ACC112 (cell line): ENCODE measurements at regions not wholly inside any gene's neighbourhood (a gene's known extent, or its start where the extent isn't known, plus 50 kb on each side); places are given as distances from the start of the nearest gene placed in this dataset.

Source experiments
- H2AFZ ChIP-seq: fragments of 200-600 bp; sonication (generic); one replicate; pipeline ENCODE4 v1.6.0; 2017; ENCODE audit warnings: antibody characterized with exemption, low read length; ENCODE audit not compliant: unreplicated experiment
- H3K27ac ChIP-seq: fragments of 200-600 bp; sonication (generic); 2 replicates; pipeline ENCODE4 v1.5.1; 2014; ENCODE audit warnings: low read depth, mild to moderate bottlenecking, antibody characterized with exemption, low read length, moderate library complexity
- H3K27me3 ChIP-seq: fragments of 200-600 bp; sonication (generic); 2 replicates; pipeline ENCODE4 v1.6.1; 2014; ENCODE audit warnings: mild to moderate bottlenecking, antibody characterized with exemption, low read length, moderate library complexity, mixed read lengths; ENCODE audit not compliant: insufficient read depth
- H3K36me3 ChIP-seq: fragments of 200-600 bp; sonication (generic); 2 replicates; pipeline ENCODE4 v1.6.1; 2016; ENCODE audit warnings: mild to moderate bottlenecking, antibody characterized with exemption, low read length, moderate library complexity, mixed read lengths; ENCODE audit not compliant: insufficient read depth
- H3K4me1 ChIP-seq: fragments of 200-600 bp; sonication (generic); one replicate; pipeline ENCODE4 v1.6.1; 2016; ENCODE audit warnings: low read length, mixed read lengths; ENCODE audit not compliant: insufficient read depth, unreplicated experiment, control insufficient read depth
- H3K4me3 ChIP-seq: fragments of 200-600 bp; sonication (generic); 2 replicates; pipeline ENCODE4 v1.5.1; 2014; ENCODE audit warnings: mild to moderate bottlenecking, low read depth, low read length
- H3K79me2 ChIP-seq: fragments of 200-600 bp; sonication (generic); one replicate; pipeline ENCODE4 v1.6.0; 2016; ENCODE audit warnings: low read length; ENCODE audit not compliant: control insufficient read depth, unreplicated experiment, insufficient read depth

GRCh38 chr4:217891-218290, 87.4 kb downstream of the ZNF732 start:
- H3K79me2 ChIP-seq = peaks cover 58% of the 10 kb centered on the region
- no peak overlapping the region for H3K4me3 ChIP-seq
- H3K27me3 ChIP-seq = no peaks in the 10 kb centered on the region
- H3K36me3 ChIP-seq = peaks cover 54% of the 10 kb centered on the region
- H3K4me1 ChIP-seq = peaks cover 6% of the 10 kb centered on the region
- no peak overlapping the region for H3K27ac ChIP-seq
- H2AFZ ChIP-seq = no peak overlapping the region

DNA sequence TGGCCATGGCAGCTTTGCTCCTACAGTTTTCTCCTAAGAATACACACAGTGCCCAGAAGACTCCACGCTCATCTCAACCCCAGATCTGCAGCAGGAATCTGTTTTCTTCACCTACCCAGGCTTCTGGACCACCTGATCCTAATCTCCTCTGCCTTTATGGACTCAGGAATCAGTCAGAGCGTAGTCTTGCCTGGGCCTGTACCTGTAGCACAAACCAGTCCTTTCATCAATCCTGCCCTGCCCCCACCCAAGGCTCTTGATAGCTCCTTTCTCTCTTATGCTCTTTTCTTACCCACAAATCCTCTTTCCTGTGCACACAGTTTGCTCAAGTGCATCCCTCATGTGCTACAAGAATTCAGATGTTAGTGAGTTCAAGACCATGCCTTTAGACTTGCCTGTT, 89.7 kb downstream of the ZNF718 start:
- H3K27ac ChIP-seq = no peak overlapping the region
- peak overlapping the region; percentile 85 for H3K4me3 ChIP-seq
- no peaks in the 10 kb centered on the region for H3K27me3 ChIP-seq
- no peak overlapping the region for H2AFZ ChIP-seq
- H3K36me3 ChIP-seq = peaks cover 32% of the 10 kb centered on the region
- peaks cover 50% of the 10 kb centered on the region for H3K79me2 ChIP-seq
- peaks cover 6% of the 10 kb centered on the region for H3K4me1 ChIP-seq
